Activated naive CD8-positive, alpha-beta T cell treated with anti-CD3 and anti-CD28 coated beads for 36 hours (primary cell): ENCODE measurements at regions not wholly inside any gene's neighbourhood (a gene's known extent, or its start where the extent isn't known, plus 50 kb on each side); places are given as distances from the start of the nearest gene placed in this dataset.

Experiments used
- DNase-seq: peaks from one replicate; pipeline ENCODE4 v3.0.0; 2021
- H3K27ac Mint-ChIP-seq: one replicate; pipeline ENCODE4 v1.8.0; 2022; ENCODE audit warnings: mild to moderate bottlenecking, moderate library complexity, mixed read lengths
- H3K27me3 Mint-ChIP-seq: one replicate; pipeline ENCODE4 v1.8.0; 2022; ENCODE audit warnings: mild to moderate bottlenecking, mixed read lengths
- H3K36me3 Mint-ChIP-seq: one replicate; pipeline ENCODE4 v1.8.0; 2021; ENCODE audit warnings: mild to moderate bottlenecking, mixed read lengths
- H3K4me1 Mint-ChIP-seq: one replicate; pipeline ENCODE4 v1.8.0; 2021; ENCODE audit warnings: mixed read lengths
- H3K4me3 Mint-ChIP-seq: one replicate; pipeline ENCODE4 v1.8.0; 2022; ENCODE audit warnings: mild to moderate bottlenecking, moderate library complexity, mixed read lengths
- H3K9me3 Mint-ChIP-seq: one replicate; pipeline ENCODE4 v1.8.0; 2022; ENCODE audit warnings: mixed read lengths

- Mint-ChIP-seq H3K36me3 (no peaks in the 10 kb centered on the region), H3K9me3 (no peaks in the 10 kb centered on the region), H3K4me1 (no peaks in the 10 kb centered on the region), H3K4me3 (no peak overlapping the region), H3K27ac (no peak overlapping the region), H3K27me3 (peaks cover 15% of the 10 kb centered on the region)
- DNase-seq = no peak
Observed at GRCh38 chr9:2480255-2480837, 141.2 kb upstream of the VLDLR start.

- Mint-ChIP-seq H3K4me3 (no peak overlapping the region), H3K36me3 (no peaks in the 10 kb centered on the region), H3K27me3 (peaks cover 14% of the 10 kb centered on the region), H3K4me1 (no peaks in the 10 kb centered on the region), H3K9me3 (no peaks in the 10 kb centered on the region), H3K27ac (no peak overlapping the region)
- no peak for DNase-seq
Observed at GRCh38 chr9:2481216-2481615, 140.4 kb upstream of the VLDLR start.

GRCh38 chr9:2486988-2487387, 134.6 kb upstream of the VLDLR start:
- Mint-ChIP-seq H3K4me1 (no peaks in the 10 kb centered on the region), H3K4me3 (no peak overlapping the region), H3K9me3 (no peaks in the 10 kb centered on the region), H3K36me3 (no peaks in the 10 kb centered on the region), H3K27ac (no peak overlapping the region), H3K27me3 (peaks cover 22% of the 10 kb centered on the region)
- no peak for DNase-seq

- Mint-ChIP-seq H3K27me3 (peaks cover 8% of the 10 kb centered on the region), H3K4me1 (no peaks in the 10 kb centered on the region), H3K9me3 (no peaks in the 10 kb centered on the region), H3K4me3 (no peak overlapping the region), H3K36me3 (no peaks in the 10 kb centered on the region), H3K27ac (no peak overlapping the region)
- no peak for DNase-seq
Observed at GRCh38 chr9:2489838-2490314, 131.7 kb upstream of the VLDLR start.

GRCh38 chr9:2492161-2492560, 129.4 kb upstream of the VLDLR start:
- Mint-ChIP-seq H3K27me3 (peaks cover 8% of the 10 kb centered on the region), H3K27ac (no peak overlapping the region), H3K4me1 (no peaks in the 10 kb centered on the region), H3K9me3 (no peaks in the 10 kb centered on the region), H3K4me3 (no peak overlapping the region), H3K36me3 (no peaks in the 10 kb centered on the region)
- DNase-seq = no peak

GRCh38 chr9:2493109-2493508, 128.5 kb upstream of the VLDLR start:
- Mint-ChIP-seq H3K4me3 (no peak overlapping the region), H3K27ac (no peak overlapping the region), H3K27me3 (peaks cover 5% of the 10 kb centered on the region), H3K9me3 (no peaks in the 10 kb centered on the region), H3K4me1 (no peaks in the 10 kb centered on the region), H3K36me3 (no peaks in the 10 kb centered on the region)
- no peak for DNase-seq

GRCh38 chr9:2493529-2493928, 128.1 kb upstream of the VLDLR start:
- Mint-ChIP-seq H3K27me3 (peaks cover 5% of the 10 kb centered on the region), H3K36me3 (no peaks in the 10 kb centered on the region), H3K4me3 (no peak overlapping the region), H3K27ac (no peak overlapping the region), H3K9me3 (no peaks in the 10 kb centered on the region), H3K4me1 (no peaks in the 10 kb centered on the region)
- no peak for DNase-seq

- Mint-ChIP-seq H3K27ac (no peak overlapping the region), H3K9me3 (no peaks in the 10 kb centered on the region), H3K4me3 (no peak overlapping the region), H3K27me3 (peaks cover 5% of the 10 kb centered on the region), H3K36me3 (no peaks in the 10 kb centered on the region), H3K4me1 (no peaks in the 10 kb centered on the region)
- no peak for DNase-seq
Observed at GRCh38 chr9:2494562-2494961, 127.0 kb upstream of the VLDLR start.

GRCh38 chr9:2495221-2496005, 126.2 kb upstream of the VLDLR start:
- H3K36me3 Mint-ChIP-seq = no peaks in the 10 kb centered on the region
- H3K27me3 Mint-ChIP-seq = peaks cover 5% of the 10 kb centered on the region
- DNase-seq = no peak
- H3K9me3 Mint-ChIP-seq = no peaks in the 10 kb centered on the region
- no peak overlapping the region for H3K4me3 Mint-ChIP-seq
- H3K4me1 Mint-ChIP-seq = no peaks in the 10 kb centered on the region
- no peak overlapping the region for H3K27ac Mint-ChIP-seq

GRCh38 chr9:2496169-2496568, 125.4 kb upstream of the VLDLR start:
- Mint-ChIP-seq H3K4me1 (no peaks in the 10 kb centered on the region), H3K36me3 (no peaks in the 10 kb centered on the region), H3K27ac (no peak overlapping the region), H3K9me3 (no peaks in the 10 kb centered on the region), H3K27me3 (peaks cover 4% of the 10 kb centered on the region), H3K4me3 (no peak overlapping the region)
- DNase-seq = no peak

GRCh38 chr9:2496934-2497333, 124.7 kb upstream of the VLDLR start:
- H3K36me3 Mint-ChIP-seq = no peaks in the 10 kb centered on the region
- H3K27me3 Mint-ChIP-seq = no peaks in the 10 kb centered on the region
- no peaks in the 10 kb centered on the region for H3K9me3 Mint-ChIP-seq
- H3K4me3 Mint-ChIP-seq = no peak overlapping the region
- H3K4me1 Mint-ChIP-seq = no peaks in the 10 kb centered on the region
- no peak overlapping the region for H3K27ac Mint-ChIP-seq
- no peak for DNase-seq

- H3K36me3 Mint-ChIP-seq = no peaks in the 10 kb centered on the region
- no peak overlapping the region for H3K27ac Mint-ChIP-seq
- no peaks in the 10 kb centered on the region for H3K9me3 Mint-ChIP-seq
Observed at GRCh38 chr9:2497666-2498400, 123.8 kb upstream of the VLDLR start.

GRCh38 chr9:2502210-2502609, 119.4 kb upstream of the VLDLR start:
- no peak overlapping the region for H3K27ac Mint-ChIP-seq
- H3K4me3 Mint-ChIP-seq = no peak overlapping the region
- no peaks in the 10 kb centered on the region for H3K4me1 Mint-ChIP-seq

More at GRCh38 chr9:2497666-2498400, 123.8 kb upstream of the VLDLR start:
- Mint-ChIP-seq H3K4me3 (no peak overlapping the region), H3K27me3 (no peaks in the 10 kb centered on the region), H3K4me1 (no peaks in the 10 kb centered on the region)
- no peak for DNase-seq

GRCh38 chr9:2502760-2503159, 118.8 kb upstream of the VLDLR start:
- no peaks in the 10 kb centered on the region for H3K9me3 Mint-ChIP-seq
- no peaks in the 10 kb centered on the region for H3K4me1 Mint-ChIP-seq

More at GRCh38 chr9:2502210-2502609, 119.4 kb upstream of the VLDLR start:
- H3K27me3 Mint-ChIP-seq = no peaks in the 10 kb centered on the region
- no peaks in the 10 kb centered on the region for H3K36me3 Mint-ChIP-seq
- no peak for DNase-seq
- H3K9me3 Mint-ChIP-seq = no peaks in the 10 kb centered on the region

GRCh38 chr9:2506321-2506720, 115.3 kb upstream of the VLDLR start:
- H3K9me3 Mint-ChIP-seq = peaks cover 1% of the 10 kb centered on the region
- no peak for DNase-seq
- no peaks in the 10 kb centered on the region for H3K4me1 Mint-ChIP-seq
- no peaks in the 10 kb centered on the region for H3K27me3 Mint-ChIP-seq
- no peak overlapping the region for H3K4me3 Mint-ChIP-seq
- no peaks in the 10 kb centered on the region for H3K36me3 Mint-ChIP-seq
- H3K27ac Mint-ChIP-seq = no peak overlapping the region

More at GRCh38 chr9:2502760-2503159, 118.8 kb upstream of the VLDLR start:
- H3K27ac Mint-ChIP-seq = no peak overlapping the region
- no peak for DNase-seq
- H3K36me3 Mint-ChIP-seq = no peaks in the 10 kb centered on the region
- H3K4me3 Mint-ChIP-seq = no peak overlapping the region
- no peaks in the 10 kb centered on the region for H3K27me3 Mint-ChIP-seq
